Fibroblast of skin of scalp (primary cell): ENCODE measurements at regions not wholly inside any gene's neighbourhood (a gene's known extent, or its start where the extent isn't known, plus 50 kb on each side); places are given as distances from the start of the nearest gene placed in this dataset.
A peak's percentile ranks its signal among the peaks of the same experiment; 100 is the strongest.

Source experiments
- DNase-seq: peaks from one replicate; pipeline ENCODE4 v3.0.0-alpha.2; 2013

DNA sequence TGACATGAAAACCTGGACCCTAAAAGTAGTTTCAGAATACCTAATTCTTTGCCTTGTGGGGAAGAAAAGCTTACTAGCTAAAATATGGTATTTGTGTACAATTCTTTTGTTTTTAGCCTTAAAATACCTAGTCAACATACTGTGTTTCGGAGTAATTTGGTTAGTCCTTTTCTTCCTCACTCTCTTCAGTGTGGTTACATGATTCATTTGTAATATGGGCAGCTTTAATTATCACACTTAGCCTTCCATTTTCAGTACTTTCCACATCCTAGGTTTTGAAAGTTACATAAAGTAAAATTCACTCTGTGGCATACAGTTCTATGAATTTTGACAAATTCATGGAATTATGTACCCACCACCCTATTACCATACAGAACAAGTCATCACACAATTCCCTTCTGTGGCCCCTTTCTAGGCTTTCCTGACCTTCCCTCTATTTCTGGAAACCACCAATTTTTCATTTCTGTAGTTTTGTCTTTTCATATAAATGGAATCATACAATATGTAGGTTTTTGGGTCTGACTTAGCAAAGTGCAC, 96.2 kb downstream of the EMX2 start:
- DNase-seq: no peak

DNA sequence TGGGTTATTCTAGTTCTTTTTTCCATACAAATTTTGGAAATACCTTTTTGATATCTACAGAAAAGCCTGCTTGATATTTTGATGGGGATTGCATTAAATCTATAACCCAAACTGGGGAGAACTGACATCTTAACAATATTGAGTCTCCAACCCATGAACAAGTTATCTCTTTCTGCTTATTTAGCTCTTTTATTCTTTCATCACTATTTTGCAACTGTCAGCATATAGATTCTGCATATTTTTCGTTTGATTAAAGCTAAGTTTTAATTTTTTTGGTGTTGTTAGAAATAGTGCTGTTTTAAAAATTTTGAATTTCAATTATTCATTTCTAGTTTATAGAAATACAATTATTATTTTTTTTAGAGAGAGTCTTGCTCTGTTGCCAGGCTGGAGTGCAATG, 97.9 kb downstream of the EMX2 start:
- no peak for DNase-seq

DNA sequence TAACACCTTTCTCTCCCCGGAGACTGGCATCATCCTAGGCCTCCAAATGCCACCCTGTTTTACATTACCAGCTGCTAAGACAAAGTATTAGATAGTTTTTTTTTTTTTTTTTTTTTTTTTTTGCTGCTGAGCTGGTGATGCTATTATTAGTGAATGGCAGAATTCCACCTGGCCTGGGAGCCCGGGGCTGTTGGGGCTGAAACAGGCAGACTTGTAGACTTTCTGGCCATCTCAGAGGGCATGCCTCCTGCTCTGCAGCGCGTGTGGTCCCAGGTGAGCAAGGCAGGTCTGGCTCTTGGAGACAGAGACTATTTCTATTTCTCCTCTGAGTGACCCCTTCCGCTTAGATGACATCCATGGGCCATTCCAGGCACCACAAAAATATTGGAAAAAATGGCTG, 104.2 kb downstream of the EMX2 start:
- no peak for DNase-seq

DNA sequence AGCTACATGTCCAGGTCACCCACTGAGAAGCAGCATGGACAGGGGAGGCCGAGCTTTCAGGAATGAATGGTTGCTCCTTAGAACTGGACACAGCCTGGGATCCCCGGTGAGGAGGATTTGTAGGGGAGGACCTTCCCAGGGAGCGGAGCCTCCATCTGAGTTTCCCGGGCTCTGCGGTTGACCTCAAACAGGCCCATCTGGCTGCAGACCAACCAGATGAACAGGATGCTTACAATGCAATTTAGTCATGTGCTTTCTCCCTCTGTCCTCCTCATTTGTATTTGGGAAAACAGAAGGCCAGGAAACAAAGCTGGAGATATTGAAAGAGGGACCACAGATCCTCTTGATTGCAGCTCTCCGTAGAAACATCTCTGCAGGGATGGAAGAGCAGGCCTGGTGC, 104.8 kb downstream of the EMX2 start:
- DNase-seq: peak; percentile 61

DNA sequence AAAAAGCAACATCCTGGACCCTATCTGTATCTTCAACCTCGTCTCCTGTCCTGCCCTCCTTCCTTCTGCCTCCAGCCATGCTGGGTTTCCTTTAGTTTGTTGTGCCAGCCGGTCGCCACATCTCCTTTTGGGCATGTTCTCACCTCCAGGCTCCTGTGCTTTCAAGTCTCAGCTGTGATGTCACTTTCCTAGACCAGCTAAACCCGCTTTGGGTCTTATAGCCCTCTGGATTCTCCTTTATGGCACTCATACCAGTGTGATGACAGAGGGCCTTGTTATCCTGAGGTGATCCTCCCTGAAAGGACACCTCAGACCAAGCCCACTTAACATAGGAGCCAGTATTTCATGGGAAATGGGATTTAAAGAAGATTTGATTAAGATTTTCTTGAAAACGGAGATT, 108.6 kb downstream of the EMX2 start:
- DNase-seq: no peak

DNA sequence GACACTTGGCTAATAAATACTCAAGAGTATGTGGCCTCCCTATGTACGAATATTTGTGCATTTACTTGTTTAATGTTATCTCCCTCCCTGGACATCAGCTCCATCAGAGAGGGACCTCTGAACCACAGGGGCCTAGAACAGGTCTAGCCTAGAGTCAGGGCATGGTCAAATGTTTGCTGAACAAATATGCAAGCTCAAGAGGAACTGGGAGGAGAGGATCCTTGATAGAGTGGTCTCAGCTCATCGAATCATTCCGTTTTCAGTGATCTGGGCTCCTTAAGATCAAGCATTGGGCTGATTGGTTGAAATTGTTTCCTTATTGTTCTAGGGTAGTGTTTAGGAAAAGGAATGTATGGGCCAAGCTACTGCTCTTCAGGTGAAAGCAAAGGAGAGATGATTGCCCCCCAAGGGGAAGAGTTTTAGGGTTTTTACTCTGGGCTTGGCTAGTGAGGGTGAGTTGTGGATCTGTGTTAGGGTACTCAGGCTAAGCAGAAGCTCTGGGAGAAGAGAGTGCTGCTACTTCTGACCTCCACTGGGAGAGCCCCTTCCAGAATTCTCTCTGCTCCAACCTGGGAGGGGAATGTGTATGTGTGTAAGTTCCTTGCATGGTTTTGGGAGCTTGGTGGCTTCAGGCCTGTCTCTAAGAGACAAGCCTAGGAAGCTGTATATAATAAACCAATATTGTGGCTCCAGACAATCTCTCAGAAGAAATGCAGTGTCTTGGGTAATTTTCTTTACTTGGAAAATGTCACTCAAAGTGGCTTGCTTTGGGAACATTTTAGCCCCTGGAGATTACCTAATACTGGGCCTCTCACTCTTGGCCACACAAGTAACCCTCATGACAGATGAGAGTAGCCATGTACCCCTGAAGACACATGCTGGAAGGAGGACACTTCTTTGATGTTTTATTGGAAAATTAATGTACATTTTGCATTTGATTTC, 110.0 kb downstream of the EMX2 start:
- DNase-seq: no peak

DNA sequence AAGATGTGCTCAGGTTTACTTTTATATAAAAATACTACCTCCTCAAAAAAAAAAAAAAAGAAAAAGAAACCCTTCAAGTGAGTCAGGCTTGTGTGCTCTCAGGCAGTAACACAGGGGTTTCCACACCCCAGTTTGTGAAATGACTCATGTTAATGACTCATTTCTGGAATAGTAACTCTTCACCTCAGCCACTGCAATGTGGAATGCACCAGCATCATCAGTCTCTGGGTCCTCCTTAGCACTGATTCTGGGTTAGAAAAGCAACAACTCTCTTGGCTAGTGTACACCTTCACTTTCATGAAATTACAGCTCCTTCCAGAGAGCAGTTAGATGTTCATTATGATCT, 110.6 kb downstream of the EMX2 start:
- peak; percentile 94 for DNase-seq

DNA sequence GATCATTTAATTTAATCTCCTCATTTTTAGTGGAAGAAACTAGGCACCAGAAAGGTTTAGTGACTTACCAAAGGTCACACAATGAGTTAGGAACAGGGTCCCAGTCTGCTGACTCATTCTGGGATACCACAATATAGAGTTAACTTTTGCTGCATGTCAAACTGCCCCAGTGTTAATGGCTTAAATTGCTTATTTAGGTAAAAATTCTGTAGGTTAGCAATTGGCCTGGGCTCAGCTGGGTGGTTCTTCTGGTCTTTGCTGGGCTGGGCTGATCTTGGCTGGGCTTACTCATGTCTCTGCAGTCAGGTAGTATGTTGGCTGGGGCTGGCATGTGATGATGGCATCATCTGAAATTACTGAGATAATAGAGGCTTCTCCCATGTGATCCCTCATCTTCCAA, 111.6 kb downstream of the EMX2 start:
- no peak for DNase-seq

DNA sequence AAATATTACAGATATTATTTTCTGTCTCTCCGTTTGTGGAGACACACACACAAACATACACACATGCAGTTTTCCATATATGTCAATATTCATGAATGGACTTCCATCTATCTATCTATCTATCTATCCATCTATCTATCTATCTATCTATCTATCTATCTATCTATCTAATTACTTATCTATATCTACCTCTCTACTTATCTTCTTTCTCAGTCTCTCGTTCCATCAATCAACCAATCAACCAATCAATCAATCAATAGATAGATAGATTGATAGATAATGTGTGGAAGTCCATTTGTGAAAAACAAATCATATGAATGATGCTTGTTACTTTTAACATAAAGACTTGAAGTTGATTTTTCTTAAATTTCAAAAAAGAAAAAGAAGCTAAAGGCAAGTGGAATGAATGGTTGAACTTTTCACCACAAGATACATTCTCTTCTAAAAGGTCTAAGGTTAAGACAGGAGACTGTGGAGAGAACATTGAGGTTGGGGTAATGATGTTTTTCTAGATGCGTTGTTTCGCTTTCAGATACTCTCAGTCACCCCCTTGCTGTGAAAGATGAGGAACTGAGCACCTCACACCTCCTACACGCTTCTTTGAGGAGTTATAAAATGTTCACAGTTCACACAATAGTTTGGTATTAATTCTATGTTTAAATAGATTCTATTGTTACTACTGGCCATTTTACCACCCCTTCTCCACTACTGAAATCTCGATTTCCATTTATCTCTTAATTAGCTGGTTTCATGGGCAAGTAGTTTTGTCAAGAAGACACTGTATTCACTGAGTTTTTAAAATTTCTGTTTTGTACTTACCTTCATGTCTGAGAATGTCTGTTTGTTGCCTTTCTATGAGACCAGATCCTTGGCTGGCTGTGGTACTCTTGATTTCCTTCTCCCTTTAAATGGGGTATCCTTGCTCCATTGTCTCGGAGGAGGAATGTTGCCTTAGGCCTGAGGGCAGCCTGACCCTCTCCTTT, 114.1 kb downstream of the EMX2 start:
- DNase-seq: no peak

DNA sequence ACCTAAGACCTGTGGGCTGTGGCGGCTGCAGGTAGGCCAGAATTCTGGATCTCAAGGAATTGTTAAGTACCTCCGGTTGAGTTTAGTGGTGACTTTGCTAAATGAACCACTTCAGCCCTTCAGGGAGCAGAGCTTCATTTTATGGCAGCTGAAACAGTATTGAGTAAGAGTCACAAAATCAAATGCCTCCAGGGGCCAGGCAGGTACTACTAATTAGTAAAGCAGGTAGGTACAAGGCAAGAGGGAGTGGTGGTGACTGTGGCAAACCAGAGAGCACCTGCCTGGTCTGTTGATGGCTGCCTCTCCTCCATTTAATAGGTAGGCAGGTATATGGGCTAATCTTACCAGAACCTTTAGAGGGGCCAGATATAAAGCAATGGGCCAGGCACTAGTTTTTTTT, 118.8 kb downstream of the EMX2 start:
- DNase-seq: no peak

DNA sequence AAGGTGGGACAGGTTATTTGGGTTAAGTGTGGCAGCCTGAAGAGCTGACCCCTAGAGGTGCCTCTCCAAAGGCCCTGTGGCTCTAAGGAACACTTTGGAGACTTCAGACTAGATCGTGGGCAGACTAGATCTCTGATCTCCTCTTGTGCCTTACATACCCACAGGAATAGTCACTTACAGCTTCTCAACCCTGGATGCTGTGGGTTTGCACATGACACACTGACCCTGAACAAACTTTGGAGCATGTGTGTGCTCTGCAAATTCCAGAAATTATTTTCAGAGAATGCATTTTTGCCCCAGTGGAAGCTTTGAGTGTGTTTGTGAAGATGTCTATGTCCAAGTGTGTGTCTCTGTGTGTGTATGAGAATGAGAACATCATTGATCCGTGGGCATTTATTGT, 119.6 kb downstream of the EMX2 start:
- DNase-seq: peak; percentile 73

DNA sequence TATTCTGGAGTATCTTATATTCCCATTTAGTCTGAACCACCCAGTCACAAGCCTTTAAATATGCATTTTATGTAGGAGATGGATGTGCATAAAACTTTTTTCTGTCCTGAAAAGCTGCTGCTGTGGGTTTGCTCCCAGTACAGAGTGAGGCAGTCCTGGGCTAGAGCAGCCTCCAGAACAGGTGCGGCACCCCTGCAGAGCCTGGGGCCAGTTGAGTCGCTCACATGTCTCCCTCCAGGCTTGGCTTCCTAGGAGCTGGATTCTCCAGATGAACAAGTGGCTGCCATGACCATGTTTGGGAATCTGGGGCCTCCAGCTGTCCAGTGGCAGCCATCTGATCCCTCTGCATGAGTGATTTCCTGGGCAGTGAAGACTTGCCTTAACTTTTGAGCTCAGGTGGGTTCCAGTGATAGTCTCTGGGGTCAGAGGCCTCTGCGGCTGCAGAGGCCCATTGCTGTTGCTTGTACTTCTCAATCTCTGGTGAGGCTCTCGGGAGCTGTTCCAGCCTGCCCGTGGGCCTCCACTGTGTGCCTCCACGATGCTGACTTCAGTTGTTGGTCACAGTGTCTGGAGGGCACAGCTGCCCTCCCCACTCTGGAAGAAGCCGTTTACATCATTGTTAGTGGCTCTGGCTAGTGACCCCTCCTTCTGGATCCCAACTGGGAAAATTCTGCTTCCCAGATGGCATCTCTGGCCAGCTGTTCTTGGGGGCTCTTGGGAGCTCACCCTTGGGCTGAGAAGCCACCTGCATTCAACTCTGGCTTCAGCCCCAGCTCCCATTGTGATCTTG, 120.4 kb downstream of the EMX2 start:
- no peak for DNase-seq

DNA sequence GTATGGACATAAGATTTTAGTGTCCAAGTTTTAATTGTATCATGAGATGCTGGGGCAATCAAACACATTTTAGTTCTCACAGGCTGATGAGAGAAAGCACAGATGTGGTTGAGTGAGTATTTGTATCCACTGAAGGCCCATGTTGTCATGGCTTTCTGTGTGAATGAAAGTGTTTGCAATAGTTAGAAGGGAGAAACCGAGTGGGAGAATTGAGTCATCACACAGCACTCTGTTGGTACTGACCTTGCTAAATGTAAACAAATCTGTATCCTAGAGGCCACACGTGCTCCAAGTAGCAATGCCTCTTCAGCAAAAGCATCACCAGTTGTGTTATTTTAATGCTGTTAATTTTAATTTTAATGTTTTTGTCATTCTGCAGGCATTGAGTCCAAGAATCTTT, 121.2 kb downstream of the EMX2 start:
- peak; percentile 89 for DNase-seq

DNA sequence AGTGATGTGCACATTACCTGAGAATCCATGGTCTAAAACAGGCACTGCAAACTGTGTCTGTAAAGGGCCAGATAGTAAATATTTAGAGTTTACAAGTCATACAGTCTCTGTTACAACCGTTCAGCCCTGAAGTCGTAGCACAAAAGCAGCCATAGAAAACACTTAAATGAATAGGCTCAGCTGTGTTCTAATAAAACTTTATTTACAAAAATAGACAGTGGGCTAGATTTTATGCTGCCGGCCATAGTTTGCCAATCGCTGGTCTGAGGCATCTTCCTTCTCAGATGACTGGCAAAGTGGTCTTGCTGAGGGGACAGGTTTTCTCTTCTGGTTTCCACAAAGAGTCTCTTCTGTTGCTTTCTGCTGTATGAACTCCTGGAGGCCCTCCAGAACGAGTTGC, 121.7 kb downstream of the EMX2 start:
- no peak for DNase-seq

DNA sequence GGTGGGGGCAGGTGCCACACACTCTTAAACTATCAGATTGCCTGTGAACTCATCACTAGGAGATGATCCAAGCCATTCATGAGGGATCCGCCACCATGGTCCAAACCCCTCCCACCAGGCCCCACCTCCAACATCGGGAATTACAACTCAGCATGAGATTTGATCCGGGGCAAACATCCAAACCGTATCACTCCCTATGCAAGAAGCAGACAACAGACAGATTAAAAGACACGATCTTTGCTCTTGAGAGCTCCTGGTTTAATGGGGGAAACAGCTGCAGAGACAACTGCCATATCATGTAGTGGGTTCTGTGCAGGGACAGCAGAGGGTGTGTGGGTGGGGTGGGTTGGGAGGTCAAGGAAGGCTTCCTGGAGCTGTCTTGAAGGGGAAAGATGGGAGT, 123.6 kb downstream of the EMX2 start:
- peak; percentile 16 for DNase-seq

DNA sequence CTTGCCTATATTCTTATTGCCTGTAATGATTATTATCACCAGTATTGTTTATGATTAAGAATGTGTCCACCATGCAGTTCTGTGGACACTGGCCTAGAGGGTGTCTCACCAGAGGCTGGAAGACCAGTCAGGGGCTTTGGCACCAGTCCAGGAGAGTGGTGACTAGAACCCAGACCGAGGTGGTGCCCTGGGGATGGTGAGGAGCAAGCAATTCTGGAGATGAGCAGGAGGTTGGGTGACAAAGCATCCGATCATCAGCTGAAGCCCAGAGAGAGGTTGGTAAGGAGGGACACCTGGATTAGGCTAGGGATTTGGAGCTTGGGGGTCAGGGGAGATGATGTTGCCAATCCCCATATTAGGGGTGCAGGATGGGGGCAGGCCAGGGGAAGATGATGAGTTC, 124.4 kb downstream of the EMX2 start:
- DNase-seq: no peak

DNA sequence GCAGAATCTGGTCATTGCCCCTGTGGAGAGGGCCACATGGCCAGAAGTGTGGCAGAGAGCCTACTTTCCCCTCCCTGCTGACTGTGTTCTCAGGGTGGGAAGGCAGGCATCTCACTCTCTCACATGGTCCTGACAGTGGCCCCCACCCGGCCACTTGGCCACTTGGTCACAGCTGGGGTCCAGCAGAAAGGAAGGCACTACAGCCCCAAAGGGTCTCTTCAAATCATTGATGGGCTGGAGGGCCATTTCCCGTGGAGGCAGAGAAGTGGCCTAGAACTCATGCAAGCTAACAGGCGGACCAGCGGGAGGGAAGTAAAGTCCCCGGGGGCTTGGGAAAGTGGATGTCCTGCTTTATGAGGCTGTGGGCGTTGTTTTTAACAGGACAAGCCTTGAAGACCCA, 125.3 kb downstream of the EMX2 start:
- no peak for DNase-seq

DNA sequence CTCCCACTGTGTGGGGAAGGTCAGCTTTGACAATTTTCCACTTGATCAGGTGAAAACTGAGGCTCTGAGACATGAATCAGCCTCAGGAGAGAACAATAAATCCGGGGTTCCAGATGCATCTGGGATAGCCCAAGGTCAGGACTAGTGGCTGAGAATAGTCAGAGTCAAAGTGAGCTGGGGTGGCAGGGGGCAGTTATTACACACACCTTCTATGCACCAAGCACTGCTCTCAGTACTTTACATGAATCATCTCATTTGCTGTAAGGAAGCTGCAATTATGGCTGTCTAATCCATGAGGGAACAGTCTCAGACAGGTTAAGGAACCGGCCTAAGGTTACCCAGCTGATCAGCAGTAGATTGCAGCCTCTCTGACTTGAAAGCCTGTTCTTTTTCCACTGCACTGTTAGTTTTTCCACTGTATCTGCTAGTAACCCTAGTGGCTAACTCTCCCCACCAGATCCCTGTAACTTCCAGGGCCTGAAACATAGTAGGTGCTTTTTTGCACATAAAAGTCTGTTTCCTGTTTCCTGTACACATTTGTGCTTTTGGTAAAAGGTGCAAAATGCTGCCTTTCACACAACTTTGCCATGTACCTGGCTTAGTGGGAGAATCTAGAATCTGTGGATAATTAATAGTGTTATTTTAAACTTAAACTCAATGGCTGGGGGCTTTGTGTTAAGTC, 125.9 kb downstream of the EMX2 start:
- no peak for DNase-seq

DNA sequence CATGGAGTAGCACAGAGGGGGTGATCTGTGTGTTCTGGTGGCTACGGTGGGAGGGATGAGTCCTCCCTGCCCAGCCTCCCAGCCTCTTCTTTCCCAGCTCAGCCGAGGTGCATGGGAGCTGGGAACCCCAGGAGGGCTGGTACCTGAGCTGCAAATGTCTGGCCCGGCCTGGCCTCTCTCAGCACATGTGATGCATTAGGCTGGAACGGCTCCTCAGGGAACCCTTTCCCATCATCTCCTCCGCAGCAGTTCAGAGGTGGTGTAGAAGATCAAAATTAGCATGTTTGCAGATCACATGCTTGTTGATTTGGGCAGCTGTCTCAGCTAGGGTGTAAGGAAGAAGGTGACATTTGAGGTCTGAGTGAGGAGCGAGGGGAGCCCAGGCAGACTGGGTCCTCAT, 126.6 kb downstream of the EMX2 start:
- DNase-seq: no peak

DNA sequence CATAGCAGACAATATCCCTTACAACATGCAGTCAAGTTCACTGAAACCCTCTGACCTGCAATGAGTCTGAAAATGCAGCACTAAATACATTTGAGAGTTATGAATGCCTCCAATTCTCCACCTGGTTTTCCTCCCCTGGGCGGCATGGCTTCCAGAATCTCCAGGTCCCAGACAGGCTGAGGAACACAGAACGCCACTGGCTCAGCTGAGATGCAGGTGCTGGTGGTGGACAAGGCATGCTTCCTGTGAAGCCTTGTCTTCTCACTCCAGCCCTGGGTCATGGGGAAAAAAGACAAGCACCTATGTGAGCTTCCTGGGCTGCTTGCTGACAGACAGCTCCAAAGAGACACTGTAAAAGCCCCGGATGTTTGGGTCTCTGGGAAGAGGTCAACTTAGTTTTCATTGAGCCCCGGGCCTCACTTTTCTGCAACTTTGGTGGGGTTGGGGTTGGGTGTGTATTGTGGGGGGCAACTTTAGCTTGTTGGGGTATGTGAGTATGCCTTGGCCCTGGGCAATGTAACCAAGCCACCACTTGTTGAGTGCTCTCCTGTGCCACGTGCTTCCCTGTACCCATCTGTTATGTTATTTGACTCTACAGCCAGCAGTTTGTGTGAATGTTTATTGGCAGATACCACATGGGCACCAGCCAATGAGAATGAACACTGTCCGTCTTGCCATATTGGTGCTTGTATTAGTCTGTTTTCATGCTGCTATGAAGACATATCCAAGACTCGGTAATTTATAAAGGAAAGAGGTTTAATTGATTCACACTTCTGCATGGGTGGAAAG, 127.8 kb downstream of the EMX2 start:
- no peak for DNase-seq
